Thyroid gland (tissue), 4 donors: ENCODE measurements at regions not wholly inside any gene's neighbourhood (a gene's known extent, or its start where the extent isn't known, plus 50 kb on each side); places are given as distances from the start of the nearest gene placed in this dataset.

Experiments
- DNase-seq, 2 donors: peaks; one replicate each; pipeline ENCODE4 v3.0.0-alpha.2; 2019
- H3K27ac ChIP-seq, 3 donors: fragments of 200-600 bp; sonication (generic); 1 replicate in 2 of 3; 2 replicates in 1 of 3; pipeline ENCODE4 v1.5.1; 2016 to 2019; ENCODE audit warnings: mild to moderate bottlenecking in 1 of 3, moderate library complexity in 1 of 3
- H3K27me3 ChIP-seq: fragments of 200-600 bp; sonication (generic); one replicate; pipeline ENCODE4 v1.5.1; 2019
- H3K36me3 ChIP-seq, 2 donors: fragments of 200-600 bp; sonication (generic); one replicate each; pipeline ENCODE4 v1.5.1; 2016 to 2019
- H3K4me1 ChIP-seq, 2 donors: fragments of 200-600 bp; sonication (generic); one replicate each; pipeline ENCODE4 v1.5.1; 2017 to 2019
- H3K4me3 ChIP-seq, 3 donors: fragments of 200-600 bp; sonication (generic); replicated peaks in 1 of 3; 1 replicate in 2 of 3; 2 replicates in 1 of 3; pipeline ENCODE4 v1.5.1; 2016; ENCODE audit warnings: mild to moderate bottlenecking in 1 of 3
- H3K9me3 ChIP-seq: fragments of 200-600 bp; sonication (generic); one replicate; pipeline ENCODE4 v1.5.1; 2017
- CTCF ChIP-seq, 6 experiments: fragments of 200-600 bp in 3 of 6; fragments of 450-650 bp in 3 of 6; sonication (generic) in 3 of 6; IDR thresholded peaks; one replicate each; pipeline ENCODE4 v1.5.1; 2016 to 2019; ENCODE audit warnings: antibody characterized with exemption in 6 of 6, mild to moderate bottlenecking in 2 of 6, inconsistent platforms in 1 of 6, moderate library complexity in 1 of 6
- POLR2A ChIP-seq, 2 donors: fragments of 450-650 bp; IDR thresholded peaks; one replicate each; pipeline ENCODE4 v1.6.1; 2017; ENCODE audit warnings: antibody characterized with exemption in 2 of 2, mild to moderate bottlenecking in 2 of 2, moderate library complexity in 1 of 2
- WGBS, 2 donors: methylation state at CpG; one replicate each; pipeline ENCODE4 v1.1.5; 2017; 5-methylcytosine and 5-hydroxymethylcytosine counted together
- intact Hi-C: fragments of 100-400 bp; cut with DNase I; formaldehyde crosslinking; loops from one replicate; pipeline ENCODE4 v1.15.1; 2023

- Histone ChIP-seq H3K27me3 (no peaks in the 10 kb centered on the region), H3K9me3 (no peaks in the 10 kb centered on the region), H3K27ac (no peak overlapping the region), H3K4me3 (no peak overlapping the region), H3K4me1 (no peaks in the 10 kb centered on the region), H3K36me3 (no peaks in the 10 kb centered on the region)
- WGBS, 2 donors = 72 to 81% methylated on average over 1 of the region's 1 CpG
- intact Hi-C loops = no loop called here
- DNase-seq = no peak
- no peak for TF ChIP-seq POLR2A (IDR thresholded peaks at IDR 0.05)
- TF ChIP-seq CTCF (IDR thresholded peaks at IDR 0.05) = no peak
Measured at GRCh38 chr1:79845936-79846335, 839.4 kb upstream of the ADGRL4 start.

GRCh38 chr1:79842811-79843210 lies 836.3 kb upstream of the ADGRL4 start:
- 72 to 82% methylated on average over 4 of the region's 4 CpGs for WGBS, 2 donors
- H3K27ac ChIP-seq = no peak overlapping the region
- no peak for TF ChIP-seq POLR2A (IDR thresholded peaks at IDR 0.05)
- TF ChIP-seq CTCF (IDR thresholded peaks at IDR 0.05) = no peak
- no peaks in the 10 kb centered on the region for H3K27me3 ChIP-seq
- intact Hi-C loops = no loop called here
- H3K36me3 ChIP-seq = no peaks in the 10 kb centered on the region
- no peaks in the 10 kb centered on the region for H3K4me1 ChIP-seq
- no peak for DNase-seq
- no peak overlapping the region for H3K4me3 ChIP-seq
- no peaks in the 10 kb centered on the region for H3K9me3 ChIP-seq

GRCh38 chr1:79839882-79840281 lies 833.4 kb upstream of the ADGRL4 start:
- intact Hi-C loops = no loop called here
- Histone ChIP-seq H3K27me3 (no peaks in the 10 kb centered on the region), H3K4me1 (no peaks in the 10 kb centered on the region), H3K9me3 (no peaks in the 10 kb centered on the region), H3K27ac (no peak overlapping the region), H3K36me3 (no peaks in the 10 kb centered on the region), H3K4me3 (no peak overlapping the region)
- 90% methylated on average over 1 of the region's 1 CpG for WGBS, 2 donors
- no peak for DNase-seq
- TF ChIP-seq CTCF (IDR thresholded peaks at IDR 0.05) (no peak), POLR2A (IDR thresholded peaks at IDR 0.05) (no peak)

GRCh38 chr1:79827446-79827845 lies 820.9 kb upstream of the ADGRL4 start:
- intact Hi-C loops = no loop called here
- H3K27me3 ChIP-seq = no peaks in the 10 kb centered on the region
- H3K4me1 ChIP-seq = no peaks in the 10 kb centered on the region
- no peaks in the 10 kb centered on the region for H3K9me3 ChIP-seq
- 77 to 81% methylated on average over 2 of the region's 2 CpGs for WGBS, 2 donors
- no peaks in the 10 kb centered on the region for H3K36me3 ChIP-seq
- DNase-seq = no peak
- H3K27ac ChIP-seq = no peak overlapping the region
- no peak overlapping the region for H3K4me3 ChIP-seq
- TF ChIP-seq POLR2A (IDR thresholded peaks at IDR 0.05) (no peak), CTCF (IDR thresholded peaks at IDR 0.05) (no peak)

GRCh38 chr1:79825551-79825950 lies 819.0 kb upstream of the ADGRL4 start:
- intact Hi-C loops = no loop called here
- Histone ChIP-seq H3K9me3 (no peaks in the 10 kb centered on the region), H3K4me3 (no peak overlapping the region), H3K27me3 (no peaks in the 10 kb centered on the region), H3K27ac (no peak overlapping the region), H3K36me3 (no peaks in the 10 kb centered on the region), H3K4me1 (no peaks in the 10 kb centered on the region)
- WGBS, 2 donors = 89% methylated on average over 3 of the region's 3 CpGs
- no peak for DNase-seq
- TF ChIP-seq CTCF (IDR thresholded peaks at IDR 0.05) = no peak
- TF ChIP-seq POLR2A (IDR thresholded peaks at IDR 0.05) = no peak
